Cardiac muscle cell (in vitro differentiated cells and primary cell): ENCODE measurements at regions not wholly inside any gene's neighbourhood (a gene's known extent, or its start where the extent isn't known, plus 50 kb on each side); places are given as distances from the start of the nearest gene placed in this dataset.
A peak's percentile ranks its signal among the peaks of the same experiment; 100 is the strongest.

ENCODE experiments used
- DNase-seq, 2 donors: peaks; one replicate each; pipeline versions ENCODE4 v3.0.0 to v3.0.0-alpha.2; 2010 to 2017; ENCODE audit warnings: low read depth in 1 of 2, low spot score in 1 of 2
- H3K27ac ChIP-seq: fragments of 200-600 bp; sonication (generic); 2 replicates; pipeline ENCODE4 v1.5.1; 2016
- H3K27me3 ChIP-seq: fragments of 200-600 bp; sonication (generic); 2 replicates; pipeline ENCODE4 v1.6.0; 2016; ENCODE audit warnings: control low read depth
- H3K36me3 ChIP-seq: fragments of 200-600 bp; sonication (generic); 2 replicates; pipeline ENCODE4 v1.5.1; 2016; ENCODE audit warnings: control low read depth
- H3K4me1 ChIP-seq: fragments of 200-600 bp; sonication (generic); 2 replicates; pipeline ENCODE4 v1.8.1; 2017; ENCODE audit warnings: low read depth, mild to moderate bottlenecking, mixed run types
- H3K4me3 ChIP-seq: fragments of 200-600 bp; sonication (generic); 2 replicates; pipeline ENCODE4 v1.5.1; 2016; ENCODE audit warnings: mild to moderate bottlenecking
- H3K9me3 ChIP-seq: fragments of 200-600 bp; sonication (generic); 2 replicates; pipeline ENCODE4 v1.5.1; 2017; ENCODE audit warnings: low read depth, mild to moderate bottlenecking, control low read depth
- TF ChIP-seq, protein P1 (sequence below): IDR thresholded peaks from 2 replicates; pipeline ENCODE4 v1.5.1; 2012; ENCODE audit warnings: low read depth, mild to moderate bottlenecking, low read length

DNA sequence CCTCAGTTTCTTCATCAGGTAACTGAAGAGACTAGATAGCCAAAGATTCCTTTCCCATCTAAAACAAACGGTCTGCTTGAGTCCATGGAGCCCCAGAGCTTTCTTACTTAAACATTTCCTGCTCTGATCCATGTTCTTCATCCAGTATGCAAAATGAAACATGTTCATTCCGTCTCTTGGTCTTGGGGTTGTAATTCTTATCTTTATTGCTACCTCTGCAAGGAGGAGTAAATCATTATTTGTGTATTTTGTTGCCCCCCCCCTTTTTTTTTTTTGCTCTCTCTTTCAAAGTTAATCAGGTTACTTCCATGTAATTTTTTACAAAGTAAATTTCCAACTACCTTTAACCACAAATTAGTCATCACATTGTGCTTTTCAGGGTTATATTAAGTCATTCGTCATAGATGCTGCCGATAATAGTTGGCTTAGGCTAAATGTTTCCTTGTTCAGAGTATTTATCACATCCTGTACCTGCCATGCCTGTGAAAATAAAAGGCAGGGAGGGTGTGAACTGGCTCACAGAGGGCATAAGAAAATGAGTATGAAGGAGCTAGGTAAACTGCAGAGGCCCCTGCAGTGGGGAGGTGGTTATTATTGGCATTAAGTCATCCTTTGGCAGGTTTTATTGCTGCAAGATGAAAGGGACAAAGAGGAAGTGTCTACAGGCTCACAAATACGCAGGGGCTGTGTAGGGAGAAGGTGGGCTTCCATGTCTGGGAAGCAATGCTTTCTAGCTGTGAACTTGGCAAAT is 76.7 kb upstream of the HS3ST1 start:
- Histone ChIP-seq H3K4me1 (peaks cover 3% of the 10 kb centered on the region), H3K9me3 (no peaks in the 10 kb centered on the region), H3K27me3 (no peaks in the 10 kb centered on the region), H3K4me3 (no peak overlapping the region), H3K27ac (no peak overlapping the region), H3K36me3 (no peaks in the 10 kb centered on the region)
- peak in 1 of 2 donors; percentile 32 for DNase-seq
- TF ChIP-seq, protein P1, sequence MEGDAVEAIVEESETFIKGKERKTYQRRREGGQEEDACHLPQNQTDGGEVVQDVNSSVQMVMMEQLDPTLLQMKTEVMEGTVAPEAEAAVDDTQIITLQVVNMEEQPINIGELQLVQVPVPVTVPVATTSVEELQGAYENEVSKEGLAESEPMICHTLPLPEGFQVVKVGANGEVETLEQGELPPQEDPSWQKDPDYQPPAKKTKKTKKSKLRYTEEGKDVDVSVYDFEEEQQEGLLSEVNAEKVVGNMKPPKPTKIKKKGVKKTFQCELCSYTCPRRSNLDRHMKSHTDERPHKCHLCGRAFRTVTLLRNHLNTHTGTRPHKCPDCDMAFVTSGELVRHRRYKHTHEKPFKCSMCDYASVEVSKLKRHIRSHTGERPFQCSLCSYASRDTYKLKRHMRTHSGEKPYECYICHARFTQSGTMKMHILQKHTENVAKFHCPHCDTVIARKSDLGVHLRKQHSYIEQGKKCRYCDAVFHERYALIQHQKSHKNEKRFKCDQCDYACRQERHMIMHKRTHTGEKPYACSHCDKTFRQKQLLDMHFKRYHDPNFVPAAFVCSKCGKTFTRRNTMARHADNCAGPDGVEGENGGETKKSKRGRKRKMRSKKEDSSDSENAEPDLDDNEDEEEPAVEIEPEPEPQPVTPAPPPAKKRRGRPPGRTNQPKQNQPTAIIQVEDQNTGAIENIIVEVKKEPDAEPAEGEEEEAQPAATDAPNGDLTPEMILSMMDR, result no peak

- no peaks in the 10 kb centered on the region for H3K36me3 ChIP-seq
- no peak overlapping the region for H3K27ac ChIP-seq
- H3K27me3 ChIP-seq, result no peaks in the 10 kb centered on the region
- TF ChIP-seq, protein P1, result no peak
- H3K4me3 ChIP-seq, result no peak overlapping the region
- no peaks in the 10 kb centered on the region for H3K9me3 ChIP-seq
- H3K4me1 ChIP-seq, result peaks cover 3% of the 10 kb centered on the region
- no peak for DNase-seq
Measured at GRCh38 chr4:11503166-11503565, 74.5 kb upstream of the HS3ST1 start.

DNA sequence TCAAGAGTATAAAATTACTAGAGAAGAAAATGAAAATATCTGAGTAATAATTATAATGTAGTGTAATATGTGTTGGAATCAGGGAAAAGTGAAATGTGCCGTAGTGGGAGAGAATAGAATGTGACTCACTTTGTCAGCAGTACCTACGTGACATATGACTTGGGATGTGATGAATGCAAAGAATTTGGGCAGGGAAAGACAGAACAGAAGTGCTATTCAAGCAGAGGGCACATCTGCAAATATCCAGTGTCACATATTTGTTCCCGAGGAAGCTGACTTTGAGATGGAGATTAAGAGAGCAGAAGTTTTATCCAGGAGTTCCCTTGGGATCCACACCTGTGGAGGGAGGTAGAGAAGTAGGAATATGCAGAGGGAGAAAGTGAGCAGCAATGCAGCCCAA is 69.3 kb upstream of the HS3ST1 start:
- no peak overlapping the region for H3K4me3 ChIP-seq
- no peaks in the 10 kb centered on the region for H3K9me3 ChIP-seq
- no peak for DNase-seq
- TF ChIP-seq, protein P1, result no peak
- no peak overlapping the region for H3K27ac ChIP-seq
- no peaks in the 10 kb centered on the region for H3K27me3 ChIP-seq
- no peaks in the 10 kb centered on the region for H3K4me1 ChIP-seq
- no peaks in the 10 kb centered on the region for H3K36me3 ChIP-seq

GRCh38 chr4:11497212-11497806 is 68.6 kb upstream of the HS3ST1 start:
- TF ChIP-seq, protein P1, result no peak
- H3K27ac ChIP-seq, result no peak overlapping the region

DNA sequence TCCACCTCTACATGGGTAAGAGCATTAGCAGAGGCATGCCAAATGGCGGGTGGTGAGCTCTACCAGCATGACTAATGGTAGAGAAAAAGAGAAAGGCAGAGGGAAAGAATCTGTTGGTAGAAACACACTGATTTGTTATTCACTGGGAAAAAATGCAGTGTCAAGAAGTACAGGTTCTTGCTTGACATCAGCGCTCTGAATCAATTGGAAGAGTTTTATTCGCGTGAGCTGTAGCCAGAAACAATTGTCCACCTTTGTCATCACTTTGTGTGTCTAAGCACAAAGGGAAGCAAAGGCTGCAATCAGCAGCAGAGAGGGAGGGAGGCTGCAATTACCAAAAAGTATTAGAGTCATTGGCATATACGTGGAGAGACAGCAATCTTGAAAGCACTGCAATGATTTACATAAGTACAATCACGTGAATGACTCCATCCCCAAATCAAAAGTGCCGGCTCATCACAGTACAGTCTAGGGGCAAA is 67.7 kb upstream of the HS3ST1 start:
- Histone ChIP-seq H3K4me3 (no peak overlapping the region), H3K27ac (no peak overlapping the region), H3K36me3 (no peaks in the 10 kb centered on the region), H3K9me3 (no peaks in the 10 kb centered on the region), H3K4me1 (no peaks in the 10 kb centered on the region), H3K27me3 (no peaks in the 10 kb centered on the region)
- DNase-seq, result no peak
- TF ChIP-seq, protein P1, result no peak

More at GRCh38 chr4:11497212-11497806, 68.6 kb upstream of the HS3ST1 start:
- Histone ChIP-seq H3K36me3 (no peaks in the 10 kb centered on the region), H3K27me3 (no peaks in the 10 kb centered on the region), H3K4me3 (no peak overlapping the region), H3K4me1 (no peaks in the 10 kb centered on the region), H3K9me3 (no peaks in the 10 kb centered on the region)
- no peak for DNase-seq
